Astrocyte of the spinal cord (primary cell): ENCODE measurements at regions not wholly inside any gene's neighbourhood (a gene's known extent, or its start where the extent isn't known, plus 50 kb on each side); places are given as distances from the start of the nearest gene placed in this dataset.

Experiments used
- DNase-seq: peaks from one replicate; pipeline ENCODE4 v3.0.0; 2011; ENCODE audit warnings: low read depth, low spot score
- H3K4me3 ChIP-seq: 2 replicates; pipeline ENCODE4 v1.5.1; 2011; ENCODE audit warnings: low read depth, mild to moderate bottlenecking, low read length, moderate library complexity
- CTCF ChIP-seq: IDR thresholded peaks from 2 replicates; pipeline ENCODE4 v1.5.1; 2012; ENCODE audit warnings: low read depth, mild to moderate bottlenecking, low read length, inconsistent platforms
- in situ Hi-C: cut with HindIII; loops from 2 replicates; pipeline ENCODE4 v1.10.0; 2017; ENCODE audit warnings: low sequenced_read_pairs

DNA sequence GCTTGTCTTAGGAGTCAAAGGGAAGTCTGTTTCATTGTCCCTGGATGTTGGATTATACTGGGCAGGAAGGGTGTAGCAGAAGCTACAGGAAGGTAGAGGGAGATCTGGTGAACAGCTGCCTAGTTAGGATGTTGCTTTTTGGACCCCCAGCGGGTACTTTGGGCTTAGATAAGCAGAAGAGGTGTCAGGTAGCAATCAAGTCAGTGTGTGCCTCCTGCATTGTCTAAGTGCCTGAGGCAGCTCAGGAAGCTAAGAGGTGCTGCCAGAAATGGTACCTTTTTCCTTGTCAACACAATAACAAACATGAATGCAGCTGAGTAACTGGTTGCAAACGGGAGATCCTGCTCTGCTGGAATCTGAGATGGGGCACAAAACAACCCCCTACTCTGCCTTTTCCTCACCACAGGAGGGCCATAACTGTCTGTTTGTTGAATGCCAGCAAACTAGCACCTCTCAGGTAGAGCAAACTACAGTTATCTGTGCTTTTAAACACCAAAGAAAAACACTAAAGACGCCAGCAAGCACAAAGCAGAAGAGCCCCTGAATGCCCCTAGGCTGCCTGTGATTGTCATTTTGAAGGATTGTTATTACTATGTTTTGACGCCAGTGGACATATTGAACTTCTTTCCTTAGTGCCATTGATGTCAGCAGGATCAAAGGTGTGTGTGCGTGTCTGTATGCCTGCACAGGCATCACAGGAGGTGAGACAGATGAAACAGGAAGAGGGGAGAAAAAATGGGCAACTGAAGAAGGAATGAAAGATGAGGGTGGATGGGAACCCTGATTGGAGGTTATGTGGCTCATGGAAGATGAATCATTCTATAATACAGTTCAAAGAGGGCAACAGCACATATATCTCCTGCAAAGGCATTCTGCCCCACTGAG lies 151.4 kb downstream of the ETAA1 start:
- H3K4me3 ChIP-seq, result no peak overlapping the region
- no peak for DNase-seq
- in situ Hi-C loops, result no loop called here
- no peak for TF ChIP-seq CTCF

GRCh38 chr2:67559156-67559555 lies 162.0 kb downstream of the ETAA1 start:
- in situ Hi-C loops, result no loop called here
- H3K4me3 ChIP-seq, result no peak overlapping the region
- TF ChIP-seq CTCF, result no peak
- DNase-seq, result no peak

GRCh38 chr2:67560771-67561456 lies 163.8 kb downstream of the ETAA1 start:
- no peak for TF ChIP-seq CTCF
- DNase-seq, result no peak

DNA sequence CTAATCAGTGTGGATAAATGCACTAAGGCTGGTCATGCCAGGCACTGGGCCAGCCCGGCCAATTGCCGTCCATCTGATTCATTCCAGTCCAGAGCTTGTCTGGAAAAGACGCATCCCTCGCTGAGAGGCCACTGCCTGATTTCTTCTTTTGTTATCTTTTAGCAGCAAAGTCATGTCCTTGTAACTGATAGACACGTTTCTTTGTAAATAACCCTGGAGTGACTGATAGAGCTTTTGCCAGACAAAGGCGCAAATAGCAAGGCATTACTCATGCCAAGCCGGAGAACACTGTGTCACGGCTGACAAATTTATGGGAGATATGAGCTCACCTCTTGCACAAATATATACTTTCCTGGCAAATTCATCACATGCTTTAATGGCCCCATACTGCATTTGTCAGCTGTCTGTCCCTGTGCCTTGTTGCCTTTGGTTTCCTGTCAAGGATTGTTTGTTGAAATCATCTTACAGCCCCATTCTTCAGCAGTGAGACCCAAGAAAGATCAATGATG lies 164.4 kb downstream of the ETAA1 start:
- no peak overlapping the region for H3K4me3 ChIP-seq
- in situ Hi-C loops, result no loop called here
- DNase-seq, result peak; percentile 48
- TF ChIP-seq CTCF, result no peak

More at GRCh38 chr2:67560771-67561456, 163.8 kb downstream of the ETAA1 start:
- H3K4me3 ChIP-seq, result no peak overlapping the region
- in situ Hi-C loops, result no loop called here

- TF ChIP-seq CTCF, result no peak
- in situ Hi-C loops, result no loop called here
- no peak for DNase-seq
- H3K4me3 ChIP-seq, result no peak overlapping the region
Observed at GRCh38 chr2:67564076-67564475, 166.9 kb downstream of the ETAA1 start.

DNA sequence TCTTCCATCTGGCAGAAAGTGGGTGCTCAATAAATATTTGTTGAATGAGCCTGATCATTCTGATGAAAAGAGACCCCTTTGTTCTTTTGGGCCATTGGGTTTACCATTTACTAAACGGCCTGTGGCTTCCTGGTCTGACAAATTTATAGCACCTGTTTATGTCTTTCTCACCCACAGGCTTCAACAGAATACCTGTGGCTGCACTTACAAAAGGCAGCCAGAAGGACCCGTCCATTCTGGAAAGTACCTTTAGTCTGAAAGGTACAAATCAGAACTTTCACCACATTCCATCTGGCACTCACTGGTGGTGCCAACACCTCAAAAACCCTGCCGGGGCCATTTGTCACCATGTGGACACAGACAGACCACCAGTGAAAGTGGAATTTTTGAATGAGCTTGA lies 167.5 kb downstream of the ETAA1 start:
- in situ Hi-C loops, result no loop called here
- no peak for DNase-seq
- no peak for TF ChIP-seq CTCF
- no peak overlapping the region for H3K4me3 ChIP-seq
